ENCODE measurements at regions not wholly inside any gene's neighbourhood (a gene's known extent, or its start where the extent isn't known, plus 50 kb on each side); places are given as distances from the start of the nearest gene placed in this dataset.

- Histone ChIP-seq H3K23me2 (ENCODE audit: low read depth, low read length) (peaks cover 1% of the 10 kb centered on the region; the same call in 1 of the 2 replicates), H2BK12ac (ENCODE audit: low read depth, low read length) (no peak overlapping the region), H3K18ac (ENCODE audit: extremely low read depth, low read length) (no peak overlapping the region), H4K5ac (ENCODE audit: insufficient read length, low read depth, low read length) (no peak overlapping the region), H3K79me1 (ENCODE audit: low read depth, low read length) (no peaks in the 10 kb centered on the region), H3K4me1 (replicated peaks in 1 of 4; ENCODE audit: control insufficient read depth in 3 of 4, insufficient read depth in 4 of 4, low read length in 3 of 4) (no peaks in the 10 kb centered on the region; a peak in 2 of 7 replicates), H3K9me3 (ENCODE audit: insufficient read depth in 2 of 2, low read depth in 1 of 2, low read length in 1 of 2) (no peaks in the 10 kb centered on the region), H3K14ac (ENCODE audit: insufficient read length) (no peak overlapping the region), H2AFZ (ENCODE audit: low read length) (no peak overlapping the region), H4K91ac (replicated peaks; ENCODE audit: insufficient read length, low read length) (no peak overlapping the region), H3K79me2 (ENCODE audit: control insufficient read depth in 1 of 2, insufficient read depth in 2 of 2, low read length in 2 of 2) (no peaks in the 10 kb centered on the region), H4K8ac (ENCODE audit: extremely low read depth, insufficient read depth, low read length) (no peak overlapping the region), H2BK120ac (replicated peaks; ENCODE audit: low read depth, low read length) (no peak overlapping the region), H3K27ac (ENCODE audit: low read depth, low read length) (no peak overlapping the region), H2BK5ac (ENCODE audit: low read depth, low read length) (no peak overlapping the region), H3K4me3 (ENCODE audit: extremely low read depth in 1 of 4, insufficient read depth in 2 of 4, low read depth in 3 of 4, low read length in 4 of 4) (no peak overlapping the region), H3K9ac (replicated peaks in 1 of 4; ENCODE audit: extremely low read depth in 1 of 4, low read depth in 3 of 4, low read length in 3 of 4) (no peak overlapping the region), H2BK15ac (ENCODE audit: low read length) (no peak overlapping the region), H3K4me2 (ENCODE audit: insufficient read depth in 1 of 2, low read depth in 2 of 2, low read length in 2 of 2) (no peak overlapping the region), H3K56ac (replicated peaks; ENCODE audit: insufficient read length, low read depth, low read length) (no peak overlapping the region), H2BK20ac (ENCODE audit: low read length) (no peak overlapping the region), H3K27me3 (replicated peaks in 1 of 4; ENCODE audit: control insufficient read depth in 3 of 4, extremely low read depth in 1 of 4, insufficient read depth in 3 of 4, low read length in 3 of 4) (no peaks in the 10 kb centered on the region; a peak in 3 of 7 replicates), H3K4ac (replicated peaks; ENCODE audit: insufficient read length, low read depth, low read length) (no peak overlapping the region), H4K20me1 (replicated peaks in 1 of 2; ENCODE audit: control insufficient read depth in 1 of 2, insufficient read depth in 2 of 2, low read length in 2 of 2) (no peaks in the 10 kb centered on the region), H2AK5ac (ENCODE audit: low read depth, low read length) (no peak overlapping the region), H3K23ac (ENCODE audit: insufficient read length) (no peak overlapping the region), H3K36me3 (ENCODE audit: control insufficient read depth in 2 of 4, insufficient read depth in 4 of 4, low read length in 3 of 4) (no peaks in the 10 kb centered on the region)
- no peak for FAIRE-seq
- no peak for TF ChIP-seq ATF2 (IDR thresholded peaks at IDR 0.05; ENCODE audit: low read length)
- CTCF ChIA-PET (ENCODE audit: partially characterized antibody), result interaction anchor here (1.0 to 1.6 kb wide), 2 partner anchors 9 to 64 kb away, joined by 3 to 5 read pairs; no protein-coding TSS in a partner anchor
- WGBS, 2 experiments (ENCODE audit: extremely low coverage in 1 of 2, insufficient coverage in 1 of 2, insufficient read length in 1 of 2, insufficient replicate concordance in 2 of 2, low coverage in 1 of 2, low lambda C conversion rate in 2 of 2, missing lambda C conversion rate in 1 of 2), result 72% methylated on average over 5 of the region's 5 CpGs; no CpG with 5 or more reads in 1 of the 2 experiments
- DNase-seq (ENCODE audit: low read depth in 1 of 2, low spot score in 2 of 2), result no peak
- POLR2A ChIA-PET (ENCODE audit: partially characterized antibody), result no interaction called here
Measured at GRCh38 chr11:134792677-134793076, 380.6 kb upstream of the B3GAT1 start.
